ENCODE measurements at regions not wholly inside any gene's neighbourhood (a gene's known extent, or its start where the extent isn't known, plus 50 kb on each side); places are given as distances from the start of the nearest gene placed in this dataset.

GRCh38 chr2:228541789-228542188, 360.3 kb upstream of the SPHKAP start:
- H3K27me3 Mint-ChIP-seq = no peaks in the 10 kb centered on the region
- POLR2A ChIA-PET (ENCODE audit: partially characterized antibody) = no interaction called here
- H3K4me1 ChIP-seq (ENCODE audit: insufficient read depth, low read length) = no peaks in the 10 kb centered on the region
- H3K27me3 ChIP-seq (ENCODE audit: insufficient read depth, low read length) = no peaks in the 10 kb centered on the region
- H3K4me3 ChIP-seq (ENCODE audit: low read length in 2 of 2) = no peak overlapping the region
- H3K4me3 Mint-ChIP-seq = no peak overlapping the region
- no peaks in the 10 kb centered on the region for H3K36me3 Mint-ChIP-seq
- intact Hi-C loops (cut with micrococcal nuclease) = no loop called here
- DNase-seq = no peak
- no peak overlapping the region for H3K27ac Mint-ChIP-seq
- no peak overlapping the region for H3K27ac ChIP-seq (ENCODE audit: low read depth, low read length)
- no peaks in the 10 kb centered on the region for H3K9me3 ChIP-seq (ENCODE audit: control insufficient read depth in 1 of 2, low read length in 2 of 2)
- peaks cover 0 to 5% (median 3%) of the 10 kb centered on the region in 8 donors for H3K9me3 Mint-ChIP-seq
- H3K36me3 ChIP-seq (ENCODE audit: insufficient read depth, low read length) = no peaks in the 10 kb centered on the region
- no peaks in the 10 kb centered on the region for H3K4me1 Mint-ChIP-seq
- CTCF ChIA-PET (ENCODE audit: partially characterized antibody) = no interaction called here

- Mint-ChIP-seq H3K36me3 (no peaks in the 10 kb centered on the region), H3K27ac (no peak overlapping the region), H3K27me3 (no peaks in the 10 kb centered on the region), H3K4me3 (no peak overlapping the region), H3K9me3 (peaks cover 0 to 7% (median 2%) of the 10 kb centered on the region in 8 donors), H3K4me1 (no peaks in the 10 kb centered on the region)
- no peak for DNase-seq
- H3K27ac ChIP-seq (ENCODE audit: low read depth, low read length) = no peak overlapping the region
- POLR2A ChIA-PET (ENCODE audit: partially characterized antibody) = no interaction called here
- H3K4me1 ChIP-seq (ENCODE audit: insufficient read depth, low read length) = no peaks in the 10 kb centered on the region
- no peaks in the 10 kb centered on the region for H3K27me3 ChIP-seq (ENCODE audit: insufficient read depth, low read length)
- no peaks in the 10 kb centered on the region for H3K36me3 ChIP-seq (ENCODE audit: insufficient read depth, low read length)
- no peaks in the 10 kb centered on the region for H3K9me3 ChIP-seq (ENCODE audit: control insufficient read depth in 1 of 2, low read length in 2 of 2)
- intact Hi-C loops (cut with micrococcal nuclease) = no loop called here
- no peak overlapping the region for H3K4me3 ChIP-seq (ENCODE audit: low read length in 2 of 2)
- CTCF ChIA-PET (ENCODE audit: partially characterized antibody) = no interaction called here
Observed at GRCh38 chr2:228540976-228541375, 359.5 kb upstream of the SPHKAP start.

GRCh38 chr2:228535396-228535795, 353.9 kb upstream of the SPHKAP start:
- H3K27me3 Mint-ChIP-seq = no peaks in the 10 kb centered on the region
- POLR2A ChIA-PET (ENCODE audit: partially characterized antibody) = no interaction called here
- no peaks in the 10 kb centered on the region for H3K27me3 ChIP-seq (ENCODE audit: insufficient read depth, low read length)
- no peak for DNase-seq
- CTCF ChIA-PET (ENCODE audit: partially characterized antibody) = no interaction called here
- H3K4me3 ChIP-seq (ENCODE audit: low read length in 2 of 2) = no peak overlapping the region
- H3K9me3 Mint-ChIP-seq = peaks cover 0 to 24% (median 9%) of the 10 kb centered on the region in 8 donors
- H3K27ac Mint-ChIP-seq = no peak overlapping the region
- H3K9me3 ChIP-seq (ENCODE audit: control insufficient read depth in 1 of 2, low read length in 2 of 2) = no peaks in the 10 kb centered on the region
- no peak overlapping the region for H3K4me3 Mint-ChIP-seq
- no peaks in the 10 kb centered on the region for H3K36me3 ChIP-seq (ENCODE audit: insufficient read depth, low read length)
- H3K36me3 Mint-ChIP-seq = no peaks in the 10 kb centered on the region
- intact Hi-C loops (cut with micrococcal nuclease) = no loop called here
- H3K4me1 ChIP-seq (ENCODE audit: insufficient read depth, low read length) = no peaks in the 10 kb centered on the region
- no peaks in the 10 kb centered on the region for H3K4me1 Mint-ChIP-seq
- H3K27ac ChIP-seq (ENCODE audit: low read depth, low read length) = no peak overlapping the region

GRCh38 chr2:228533156-228533555, 351.7 kb upstream of the SPHKAP start:
- no peak overlapping the region for H3K4me3 ChIP-seq (ENCODE audit: low read length in 2 of 2)
- Mint-ChIP-seq H3K4me3 (no peak overlapping the region), H3K4me1 (no peaks in the 10 kb centered on the region), H3K9me3 (peaks cover 0 to 30% (median 8%) of the 10 kb centered on the region in 8 donors), H3K36me3 (no peaks in the 10 kb centered on the region), H3K27me3 (no peaks in the 10 kb centered on the region), H3K27ac (no peak overlapping the region)
- no peak for DNase-seq
- H3K4me1 ChIP-seq (ENCODE audit: insufficient read depth, low read length) = no peaks in the 10 kb centered on the region
- H3K27ac ChIP-seq (ENCODE audit: low read depth, low read length) = no peak overlapping the region
- no peaks in the 10 kb centered on the region for H3K36me3 ChIP-seq (ENCODE audit: insufficient read depth, low read length)
- intact Hi-C loops (cut with micrococcal nuclease) = no loop called here
- no peaks in the 10 kb centered on the region for H3K27me3 ChIP-seq (ENCODE audit: insufficient read depth, low read length)
- POLR2A ChIA-PET (ENCODE audit: partially characterized antibody) = no interaction called here
- H3K9me3 ChIP-seq (ENCODE audit: control insufficient read depth in 1 of 2, low read length in 2 of 2) = no peaks in the 10 kb centered on the region
- CTCF ChIA-PET (ENCODE audit: partially characterized antibody) = no interaction called here

GRCh38 chr2:228532233-228532632, 350.7 kb upstream of the SPHKAP start:
- intact Hi-C loops (cut with micrococcal nuclease) = no loop called here
- POLR2A ChIA-PET (ENCODE audit: partially characterized antibody) = no interaction called here

GRCh38 chr2:228527197-228527881, 345.9 kb upstream of the SPHKAP start:
- no peaks in the 10 kb centered on the region for H3K4me1 Mint-ChIP-seq
- no peaks in the 10 kb centered on the region for H3K36me3 Mint-ChIP-seq
- Histone ChIP-seq H3K36me3 (ENCODE audit: insufficient read depth, low read length) (no peaks in the 10 kb centered on the region), H3K4me3 (ENCODE audit: low read length in 2 of 2) (no peak overlapping the region), H3K4me1 (ENCODE audit: insufficient read depth, low read length) (no peaks in the 10 kb centered on the region), H3K27me3 (ENCODE audit: insufficient read depth, low read length) (no peaks in the 10 kb centered on the region), H3K9me3 (ENCODE audit: control insufficient read depth in 1 of 2, low read length in 2 of 2) (no peaks in the 10 kb centered on the region), H3K27ac (ENCODE audit: low read depth, low read length) (no peak overlapping the region)
- H3K27me3 Mint-ChIP-seq = no peaks in the 10 kb centered on the region
- no peak for DNase-seq
- peaks cover 0 to 13% (median 5%) of the 10 kb centered on the region in 8 donors for H3K9me3 Mint-ChIP-seq
- ChIA-PET CTCF (ENCODE audit: partially characterized antibody) (no interaction called here), POLR2A (ENCODE audit: partially characterized antibody) (no interaction called here)
- intact Hi-C loops (cut with micrococcal nuclease) = no loop called here
- no peak overlapping the region for H3K27ac Mint-ChIP-seq
- H3K4me3 Mint-ChIP-seq = no peak overlapping the region

More at GRCh38 chr2:228532233-228532632, 350.7 kb upstream of the SPHKAP start:
- H3K4me3 Mint-ChIP-seq = no peak overlapping the region
- H3K27me3 Mint-ChIP-seq = no peaks in the 10 kb centered on the region
- H3K27ac ChIP-seq (ENCODE audit: low read depth, low read length) = no peak overlapping the region
- H3K4me1 ChIP-seq (ENCODE audit: insufficient read depth, low read length) = no peaks in the 10 kb centered on the region
- no peaks in the 10 kb centered on the region for H3K4me1 Mint-ChIP-seq
- no peak overlapping the region for H3K4me3 ChIP-seq (ENCODE audit: low read length in 2 of 2)
- no peak overlapping the region for H3K27ac Mint-ChIP-seq
- no peak for DNase-seq
- H3K9me3 ChIP-seq (ENCODE audit: control insufficient read depth in 1 of 2, low read length in 2 of 2) = no peaks in the 10 kb centered on the region
- CTCF ChIA-PET (ENCODE audit: partially characterized antibody) = no interaction called here
- H3K27me3 ChIP-seq (ENCODE audit: insufficient read depth, low read length) = no peaks in the 10 kb centered on the region
- no peaks in the 10 kb centered on the region for H3K36me3 ChIP-seq (ENCODE audit: insufficient read depth, low read length)
- no peaks in the 10 kb centered on the region for H3K36me3 Mint-ChIP-seq
- H3K9me3 Mint-ChIP-seq = peaks cover 0 to 30% (median 8%) of the 10 kb centered on the region in 8 donors

GRCh38 chr2:228526687-228527086, 345.2 kb upstream of the SPHKAP start:
- POLR2A ChIA-PET (ENCODE audit: partially characterized antibody) = no interaction called here
- Histone ChIP-seq H3K36me3 (ENCODE audit: insufficient read depth, low read length) (no peaks in the 10 kb centered on the region), H3K27me3 (ENCODE audit: insufficient read depth, low read length) (no peaks in the 10 kb centered on the region), H3K4me3 (ENCODE audit: low read length in 2 of 2) (no peak overlapping the region), H3K4me1 (ENCODE audit: insufficient read depth, low read length) (no peaks in the 10 kb centered on the region), H3K27ac (ENCODE audit: low read depth, low read length) (no peak overlapping the region), H3K9me3 (ENCODE audit: control insufficient read depth in 1 of 2, low read length in 2 of 2) (no peaks in the 10 kb centered on the region)
- no peaks in the 10 kb centered on the region for H3K27me3 Mint-ChIP-seq
- CTCF ChIA-PET (ENCODE audit: partially characterized antibody) = no interaction called here
- intact Hi-C loops (cut with micrococcal nuclease) = no loop called here
- H3K9me3 Mint-ChIP-seq = peaks cover 0 to 13% (median 6%) of the 10 kb centered on the region in 8 donors
- no peak overlapping the region for H3K27ac Mint-ChIP-seq
- no peaks in the 10 kb centered on the region for H3K4me1 Mint-ChIP-seq
- no peak overlapping the region for H3K4me3 Mint-ChIP-seq
- H3K36me3 Mint-ChIP-seq = no peaks in the 10 kb centered on the region
- DNase-seq = no peak

GRCh38 chr2:228522977-228523376, 341.5 kb upstream of the SPHKAP start:
- no peak for DNase-seq
- no peak overlapping the region for H3K27ac ChIP-seq (ENCODE audit: low read depth, low read length)
- H3K9me3 Mint-ChIP-seq = peaks cover 0 to 14% (median 4%) of the 10 kb centered on the region in 8 donors
- no peaks in the 10 kb centered on the region for H3K36me3 ChIP-seq (ENCODE audit: insufficient read depth, low read length)
- ChIA-PET POLR2A (ENCODE audit: partially characterized antibody) (no interaction called here), CTCF (ENCODE audit: partially characterized antibody) (no interaction called here)
- H3K36me3 Mint-ChIP-seq = no peaks in the 10 kb centered on the region
- no peaks in the 10 kb centered on the region for H3K9me3 ChIP-seq (ENCODE audit: control insufficient read depth in 1 of 2, low read length in 2 of 2)
- H3K4me1 Mint-ChIP-seq = no peaks in the 10 kb centered on the region
- intact Hi-C loops (cut with micrococcal nuclease) = no loop called here
- H3K4me3 Mint-ChIP-seq = no peak overlapping the region
- H3K27me3 Mint-ChIP-seq = no peaks in the 10 kb centered on the region
- H3K27me3 ChIP-seq (ENCODE audit: insufficient read depth, low read length) = no peaks in the 10 kb centered on the region
- H3K4me3 ChIP-seq (ENCODE audit: low read length in 2 of 2) = no peak overlapping the region
- no peaks in the 10 kb centered on the region for H3K4me1 ChIP-seq (ENCODE audit: insufficient read depth, low read length)
- H3K27ac Mint-ChIP-seq = no peak overlapping the region
